Inflammatory macrophage treated with lipopolysaccharide for 4 hours (primary cell): ENCODE measurements at regions not wholly inside any gene's neighbourhood (a gene's known extent, or its start where the extent isn't known, plus 50 kb on each side); places are given as distances from the start of the nearest gene placed in this dataset.
"Not testable (repeated sequence)": the region's sequence is repeated elsewhere in the genome, so short reads cannot be mapped to it uniquely, and the experiment has no call there.

Source experiments
- DNase-seq: peaks from one replicate; pipeline ENCODE4 v3.0.0-alpha.2; 2020

GRCh38 chr5:27491746-27492439, 453.5 kb upstream of the CDH9 start:
- no peak for DNase-seq

- no peak for DNase-seq
These were observed 452.7 kb upstream of the CDH9 start for GRCh38 chr5:27491047-27491446.

- no peak for DNase-seq
These were observed 451.3 kb upstream of the CDH9 start for GRCh38 chr5:27489701-27490100.

- DNase-seq: no peak
These were observed 444.3 kb upstream of the CDH9 start for GRCh38 chr5:27482663-27483062.

- DNase-seq: no peak
These were observed 441.5 kb upstream of the CDH9 start for GRCh38 chr5:27479859-27480258.

GRCh38 chr5:27477550-27477949, 439.2 kb upstream of the CDH9 start:
- DNase-seq: no peak

- no peak for DNase-seq
These were observed 438.1 kb upstream of the CDH9 start for GRCh38 chr5:27476356-27476988.

- DNase-seq: no peak
These were observed 436.7 kb upstream of the CDH9 start for GRCh38 chr5:27475063-27475462.

GRCh38 chr5:27474395-27474794, 436.0 kb upstream of the CDH9 start:
- no peak for DNase-seq

- DNase-seq: no peak
These were observed 435.6 kb upstream of the CDH9 start for GRCh38 chr5:27474047-27474309.

GRCh38 chr5:27473307-27474046, 435.1 kb upstream of the CDH9 start:
- no peak for DNase-seq

- no peak for DNase-seq
These were observed 434.5 kb upstream of the CDH9 start for GRCh38 chr5:27472871-27473270.

GRCh38 chr5:27472000-27472763, 433.8 kb upstream of the CDH9 start:
- DNase-seq: no peak

- no peak for DNase-seq
These were observed 428.6 kb upstream of the CDH9 start for GRCh38 chr5:27466959-27467358.

GRCh38 chr5:27465140-27465539, 426.8 kb upstream of the CDH9 start:
- DNase-seq: no peak

- DNase-seq: no peak
These were observed 425.2 kb upstream of the CDH9 start for GRCh38 chr5:27463446-27464149.

- no peak for DNase-seq
These were observed 424.6 kb upstream of the CDH9 start for GRCh38 chr5:27462936-27463335.

GRCh38 chr5:27458287-27458686, 419.9 kb upstream of the CDH9 start:
- DNase-seq: no peak

- DNase-seq: no peak
These were observed 413.0 kb upstream of the CDH9 start for GRCh38 chr5:27451377-27451776.

GRCh38 chr5:27450607-27451006, 412.2 kb upstream of the CDH9 start:
- no peak for DNase-seq

- not testable (repeated sequence) for DNase-seq
These were observed 401.0 kb upstream of the CDH9 start for GRCh38 chr5:27439383-27439782.

- DNase-seq: no peak
These were observed 399.3 kb upstream of the CDH9 start for GRCh38 chr5:27437594-27438200.

GRCh38 chr5:27434335-27434734, 395.9 kb upstream of the CDH9 start:
- DNase-seq: no peak
